SK-N-SH treated with all-trans-retinoic acid at 6 μM for 48 hours (cell line): ENCODE measurements at regions not wholly inside any gene's neighbourhood (a gene's known extent, or its start where the extent isn't known, plus 50 kb on each side); places are given as distances from the start of the nearest gene placed in this dataset.

Source experiments
- ATAC-seq: fragments of 200-7000 bp; cut with Tn5 transposase; 3 replicates; pipeline ENCODE4 v1.9.1; 2020; ENCODE audit warnings: mild to moderate bottlenecking, moderate library complexity
- ARNTL ChIP-seq: fragments of 450-650 bp; formaldehyde crosslinking; IDR thresholded peaks from 2 replicates; pipeline ENCODE4 v1.5.0; 2020; ENCODE audit warnings: low read depth, mild to moderate bottlenecking, moderate library complexity, borderline replicate concordance
- BACH2 ChIP-seq: fragments of 250-450 bp; sonication (Bioruptor Pico); IDR thresholded peaks from 2 replicates; pipeline ENCODE4 v1.9.0; 2021; ENCODE audit warnings: mild to moderate bottlenecking, borderline replicate concordance
- CREB5 ChIP-seq: fragments of 250-450 bp; sonication (Bioruptor Pico); IDR thresholded peaks from 2 replicates; pipeline ENCODE4 v1.5.1; 2020; ENCODE audit warnings: low read depth, mild to moderate bottlenecking, moderate library complexity
- ESRRG ChIP-seq: fragments of 250-450 bp; sonication (Bioruptor Pico); IDR thresholded peaks from 2 replicates; pipeline ENCODE4 v1.6.1; 2021; ENCODE audit warnings: mild to moderate bottlenecking
- GLIS3 ChIP-seq: fragments of 250-450 bp; sonication (Bioruptor Pico); IDR thresholded peaks from 2 replicates; pipeline ENCODE4 v1.5.0; 2020; ENCODE audit warnings: mild to moderate bottlenecking, moderate library complexity
- ISL1 ChIP-seq: fragments of 250-450 bp; sonication (Bioruptor Pico); IDR thresholded peaks from 2 replicates; pipeline ENCODE4 v2.1.2; 2022; ENCODE audit warnings: mild to moderate bottlenecking, moderate library complexity
- PATZ1 ChIP-seq: fragments of 250-450 bp; sonication (Bioruptor Pico); IDR thresholded peaks from 2 replicates; pipeline ENCODE4 v1.8.0; 2020; ENCODE audit warnings: mild to moderate bottlenecking, moderate library complexity, borderline replicate concordance
- POU6F1 ChIP-seq: fragments of 250-450 bp; sonication (Bioruptor Pico); IDR thresholded peaks from 2 replicates; pipeline ENCODE4 v1.8.0; 2021; ENCODE audit warnings: low read depth, mild to moderate bottlenecking, moderate library complexity, borderline replicate concordance
- PPARA ChIP-seq: fragments of 250-450 bp; sonication (Bioruptor Pico); IDR thresholded peaks from 2 replicates; pipeline ENCODE4 v1.5.0; 2020; ENCODE audit warnings: mild to moderate bottlenecking, borderline replicate concordance
- RARB ChIP-seq: fragments of 250-450 bp; sonication (Bioruptor Pico); IDR thresholded peaks from 2 replicates; pipeline ENCODE4 v1.8.0; 2021; ENCODE audit warnings: mild to moderate bottlenecking, moderate library complexity
- SNAI2 ChIP-seq: fragments of 250-450 bp; sonication (Bioruptor Pico); IDR thresholded peaks from 2 replicates; pipeline ENCODE4 v1.5.0; 2020; ENCODE audit warnings: mild to moderate bottlenecking, moderate library complexity
- TCF4 ChIP-seq: fragments of 250-450 bp; sonication (Bioruptor Pico); IDR thresholded peaks from 2 replicates; pipeline ENCODE4 v1.8.0; 2021; ENCODE audit warnings: mild to moderate bottlenecking, moderate library complexity, borderline replicate concordance
- TSHZ2 ChIP-seq: fragments of 250-450 bp; sonication (Bioruptor Pico); IDR thresholded peaks from 2 replicates; pipeline ENCODE4 v1.5.0; 2020; ENCODE audit warnings: mild to moderate bottlenecking, moderate library complexity
- ZC3H10 ChIP-seq: fragments of 250-450 bp; sonication (Bioruptor Pico); IDR thresholded peaks from 2 replicates; pipeline ENCODE4 v1.5.1; 2021; ENCODE audit warnings: mild to moderate bottlenecking, moderate library complexity
- ZFP3 ChIP-seq: fragments of 250-450 bp; sonication (Bioruptor Pico); IDR thresholded peaks from 2 replicates; pipeline ENCODE4 v1.5.0; 2020; ENCODE audit warnings: mild to moderate bottlenecking, moderate library complexity
- ZNF565 ChIP-seq: fragments of 450-650 bp; formaldehyde crosslinking; conservative IDR thresholded peaks from 2 replicates; pipeline ENCODE4 v1.5.0; 2020; ENCODE audit warnings: low read depth, mild to moderate bottlenecking, moderate library complexity
- ZNF70 ChIP-seq: fragments of 450-650 bp; formaldehyde crosslinking; IDR thresholded peaks from 2 replicates; pipeline ENCODE4 v1.5.0; 2020; ENCODE audit warnings: mild to moderate bottlenecking, moderate library complexity

GRCh38 chr16:66263973-66264310, 102.5 kb upstream of the CDH5 start (continued):
- TF ChIP-seq PATZ1 (CRISPR knock-in tag) (no peak), ISL1 (CRISPR knock-in tag) (no peak)

- TF ChIP-seq ZC3H10 (CRISPR knock-in tag) (no peak), TCF4 (no peak), ZNF70 (CRISPR knock-in tag) (no peak), TSHZ2 (CRISPR knock-in tag) (no peak), PPARA (CRISPR knock-in tag) (no peak)
- TF ChIP-seq, all 23 proteins: peak for 0
Measured at GRCh38 chr16:66263168-66263972, 103.1 kb upstream of the CDH5 start.

GRCh38 chr16:66262253-66263167, 104.0 kb upstream of the CDH5 start:
- TF ChIP-seq POU6F1 (CRISPR knock-in tag), result no peak
- no peak for ATAC-seq

More at GRCh38 chr16:66263168-66263972, 103.1 kb upstream of the CDH5 start:
- no peak for ATAC-seq

- no peak for TF ChIP-seq ARNTL (CRISPR knock-in tag)
- no peak for TF ChIP-seq POU6F1 (CRISPR knock-in tag)
- no peak for TF ChIP-seq CREB5 (CRISPR knock-in tag)
- no peak for TF ChIP-seq ZC3H10 (CRISPR knock-in tag)
- TF ChIP-seq ISL1 (CRISPR knock-in tag), result no peak
- no peak for TF ChIP-seq ESRRG (CRISPR knock-in tag)
- TF ChIP-seq ZNF70 (CRISPR knock-in tag), result no peak
- TF ChIP-seq ZFP3 (CRISPR knock-in tag), result no peak
- no peak for TF ChIP-seq SNAI2 (CRISPR knock-in tag)
- no peak for TF ChIP-seq PATZ1 (CRISPR knock-in tag)
- TF ChIP-seq BACH2 (CRISPR knock-in tag), result no peak
- TF ChIP-seq TCF4, result no peak
- no peak for TF ChIP-seq TSHZ2 (CRISPR knock-in tag)
- TF ChIP-seq GLIS3, result no peak
- TF ChIP-seq RARB (CRISPR knock-in tag), result no peak
- TF ChIP-seq ZNF565, result no peak
- TF ChIP-seq PPARA (CRISPR knock-in tag), result no peak
- no peak for ATAC-seq
Measured at GRCh38 chr16:66261826-66262225, 104.7 kb upstream of the CDH5 start.
